ENCODE measurements at regions not wholly inside any gene's neighbourhood (a gene's known extent, or its start where the extent isn't known, plus 50 kb on each side); places are given as distances from the start of the nearest gene placed in this dataset.

GRCh38 chr9:106796771-106797170, 66.2 kb upstream of the ZNF462 start:
- DNase-seq (ENCODE audit: low read depth in 3 of 3, low spot score in 1 of 3), result no peak

DNA sequence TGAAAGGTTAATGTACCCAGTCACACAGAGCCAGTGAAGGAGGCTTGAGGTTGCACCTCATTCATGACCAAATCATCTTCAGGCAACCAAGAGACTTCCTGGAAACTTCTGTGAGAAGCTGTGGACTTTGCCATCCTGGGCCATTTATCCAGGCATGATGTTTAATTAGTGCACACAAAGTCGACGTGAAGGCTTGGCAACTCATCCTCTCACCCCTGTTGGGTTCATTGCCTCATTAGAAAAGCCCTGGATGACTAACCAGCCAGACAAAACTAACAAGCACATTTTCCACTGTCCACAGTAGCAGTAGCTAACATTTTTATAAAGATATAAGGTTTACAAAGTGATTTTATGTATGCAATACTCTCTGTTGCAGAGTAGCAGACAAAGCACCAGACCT, 65.7 kb upstream of the ZNF462 start:
- DNase-seq (ENCODE audit: low read depth in 3 of 3, low spot score in 1 of 3), result no peak

- no peak for DNase-seq (ENCODE audit: low read depth in 3 of 3, low spot score in 1 of 3)
These were observed 64.8 kb upstream of the ZNF462 start for GRCh38 chr9:106798016-106798799.

DNA sequence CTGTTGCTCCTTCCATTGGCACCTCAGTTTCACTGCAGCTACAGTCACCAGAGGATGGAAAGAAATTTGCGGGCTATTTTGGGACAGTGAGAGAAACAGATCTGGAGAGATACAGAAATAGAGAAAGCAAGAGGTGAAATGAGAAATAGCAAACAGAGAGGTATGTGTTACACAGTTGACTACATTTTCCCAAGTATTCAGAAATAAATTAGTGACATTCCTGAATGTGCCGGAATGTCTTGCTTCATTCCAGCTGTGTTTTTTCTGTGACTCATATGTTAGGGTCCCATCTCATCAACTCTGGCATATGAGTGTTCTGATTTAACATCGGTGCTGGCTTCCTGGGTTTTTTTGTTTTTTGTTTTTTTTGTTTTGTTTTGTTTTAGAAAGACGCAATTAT, 63.8 kb upstream of the ZNF462 start:
- DNase-seq (ENCODE audit: low read depth in 3 of 3, low spot score in 1 of 3), result no peak

- no peak for DNase-seq (ENCODE audit: low read depth in 3 of 3, low spot score in 1 of 3)
These were observed 62.2 kb upstream of the ZNF462 start for GRCh38 chr9:106800701-106801270.

DNA sequence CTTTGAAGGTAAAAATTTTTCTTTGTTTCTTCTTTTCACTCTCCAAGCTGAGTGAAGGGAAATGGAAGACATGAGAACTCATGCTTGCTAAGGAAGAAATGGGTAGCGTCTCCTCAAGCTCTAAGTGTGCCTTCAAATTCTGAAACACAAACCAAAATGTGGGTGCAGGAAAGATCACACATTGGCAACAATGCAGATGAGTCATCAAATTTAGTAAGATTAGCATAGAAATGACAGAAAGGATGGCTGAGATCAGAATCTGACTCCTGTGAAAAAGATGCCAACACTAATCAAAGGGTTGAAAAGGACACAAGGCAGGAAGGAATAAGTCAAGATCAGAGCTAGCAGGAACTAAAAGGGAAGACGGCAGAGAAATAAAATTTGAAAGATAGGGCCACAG, 61.1 kb upstream of the ZNF462 start:
- DNase-seq (ENCODE audit: low read depth in 3 of 3, low spot score in 1 of 3), result no peak

Data from stimulated activated CD4-positive, alpha-beta T cell treated with anti-CD3 and anti-CD28 coated beads, TNF-alpha, amount 100 ng/mL, for 1 hour (primary cell).